KMS-11 (cell line): ENCODE measurements at regions not wholly inside any gene's neighbourhood (a gene's known extent, or its start where the extent isn't known, plus 50 kb on each side); places are given as distances from the start of the nearest gene placed in this dataset.

Experiments
- H2AFZ ChIP-seq: fragments of 200-600 bp; sonication (generic); 2 replicates; pipeline ENCODE4 v1.6.1; 2016; ENCODE audit warnings: antibody characterized with exemption, mixed run types, low read depth
- H3K27ac ChIP-seq: fragments of 200-600 bp; sonication (generic); 2 replicates; pipeline ENCODE4 v1.6.1; 2016; ENCODE audit warnings: mild to moderate bottlenecking, mixed run types
- H3K27me3 ChIP-seq: fragments of 200-600 bp; sonication (generic); 2 replicates; pipeline ENCODE4 v1.6.1; 2017; ENCODE audit warnings: mild to moderate bottlenecking, low read depth, mixed run types, moderate library complexity; ENCODE audit not compliant: insufficient read depth
- H3K36me3 ChIP-seq: fragments of 200-600 bp; sonication (generic); 2 replicates; pipeline ENCODE4 v1.6.1; 2017; ENCODE audit warnings: mild to moderate bottlenecking, mixed run types; ENCODE audit not compliant: insufficient read depth
- H3K4me1 ChIP-seq: fragments of 200-600 bp; sonication (generic); 2 replicates; pipeline ENCODE4 v1.6.1; 2016; ENCODE audit warnings: mild to moderate bottlenecking, low read depth, mixed run types; ENCODE audit not compliant: poor library complexity, severe bottlenecking
- H3K4me2 ChIP-seq: fragments of 200-600 bp; sonication (generic); 2 replicates; pipeline ENCODE4 v1.7.0; 2016; ENCODE audit warnings: mild to moderate bottlenecking, mixed run types
- H3K4me3 ChIP-seq: fragments of 200-600 bp; sonication (generic); IDR thresholded peaks from 2 replicates; pipeline ENCODE4 v1.6.1; 2017; ENCODE audit warnings: low read depth, low read length, mixed read lengths; ENCODE audit not compliant: insufficient read depth
- H3K79me2 ChIP-seq: fragments of 200-600 bp; sonication (generic); 2 replicates; pipeline ENCODE4 v1.6.1; 2016; ENCODE audit warnings: low read depth, mixed run types; ENCODE audit not compliant: insufficient read depth
- H3K9ac ChIP-seq: fragments of 200-600 bp; sonication (generic); 2 replicates; pipeline ENCODE4 v1.6.1; 2016; ENCODE audit warnings: mild to moderate bottlenecking, mixed run types
- H4K20me1 ChIP-seq: fragments of 200-600 bp; sonication (generic); 2 replicates; pipeline ENCODE4 v1.6.1; 2016; ENCODE audit warnings: mild to moderate bottlenecking, mixed run types; ENCODE audit not compliant: insufficient read depth
- TF ChIP-seq, protein P1 (sequence below): fragments of 200-600 bp; sonication (generic); conservative IDR thresholded peaks from 2 replicates; pipeline ENCODE4 v1.6.1; 2017; ENCODE audit warnings: low read depth, mild to moderate bottlenecking, antibody characterized with exemption, low read length, moderate library complexity, mixed read lengths

DNA sequence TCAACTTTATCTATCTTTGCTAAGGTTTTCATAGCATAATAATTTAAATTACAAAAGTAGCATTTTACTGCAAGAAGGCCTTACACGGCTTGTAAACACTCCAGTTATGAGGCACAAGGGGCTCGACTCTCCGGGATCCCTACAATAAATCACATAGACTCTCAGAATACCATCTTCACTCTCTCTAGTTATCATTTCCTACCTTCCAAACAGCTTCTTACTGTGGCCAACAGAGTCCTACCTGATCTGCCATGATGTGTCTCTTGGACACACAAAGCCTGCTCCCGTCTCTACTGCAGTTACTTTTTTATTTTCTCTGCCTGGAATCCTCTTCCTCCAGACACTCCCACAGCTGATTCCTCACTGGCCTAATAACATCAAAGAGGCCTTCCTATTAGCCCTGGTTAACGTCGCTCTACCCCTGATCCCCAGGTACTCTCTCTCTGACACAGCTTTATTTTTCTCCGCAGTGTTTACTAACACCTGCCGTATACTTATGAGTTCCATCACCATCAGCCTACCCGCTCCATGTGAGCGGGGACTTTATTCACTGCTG is 559.6 kb upstream of the DIPK2B start:
- Histone ChIP-seq H3K36me3 (no peaks in the 10 kb centered on the region), H3K9ac (no peak overlapping the region), H3K27ac (no peak overlapping the region), H3K4me2 (peak overlapping the region; percentile 84), H3K4me1 (peaks cover 71% of the 10 kb centered on the region), H3K27me3 (no peaks in the 10 kb centered on the region), H3K79me2 (no peaks in the 10 kb centered on the region), H3K4me3 (no peak overlapping the region), H4K20me1 (no peaks in the 10 kb centered on the region), H2AFZ (no peak overlapping the region)
- TF ChIP-seq, protein P1, sequence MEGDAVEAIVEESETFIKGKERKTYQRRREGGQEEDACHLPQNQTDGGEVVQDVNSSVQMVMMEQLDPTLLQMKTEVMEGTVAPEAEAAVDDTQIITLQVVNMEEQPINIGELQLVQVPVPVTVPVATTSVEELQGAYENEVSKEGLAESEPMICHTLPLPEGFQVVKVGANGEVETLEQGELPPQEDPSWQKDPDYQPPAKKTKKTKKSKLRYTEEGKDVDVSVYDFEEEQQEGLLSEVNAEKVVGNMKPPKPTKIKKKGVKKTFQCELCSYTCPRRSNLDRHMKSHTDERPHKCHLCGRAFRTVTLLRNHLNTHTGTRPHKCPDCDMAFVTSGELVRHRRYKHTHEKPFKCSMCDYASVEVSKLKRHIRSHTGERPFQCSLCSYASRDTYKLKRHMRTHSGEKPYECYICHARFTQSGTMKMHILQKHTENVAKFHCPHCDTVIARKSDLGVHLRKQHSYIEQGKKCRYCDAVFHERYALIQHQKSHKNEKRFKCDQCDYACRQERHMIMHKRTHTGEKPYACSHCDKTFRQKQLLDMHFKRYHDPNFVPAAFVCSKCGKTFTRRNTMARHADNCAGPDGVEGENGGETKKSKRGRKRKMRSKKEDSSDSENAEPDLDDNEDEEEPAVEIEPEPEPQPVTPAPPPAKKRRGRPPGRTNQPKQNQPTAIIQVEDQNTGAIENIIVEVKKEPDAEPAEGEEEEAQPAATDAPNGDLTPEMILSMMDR = no peak

DNA sequence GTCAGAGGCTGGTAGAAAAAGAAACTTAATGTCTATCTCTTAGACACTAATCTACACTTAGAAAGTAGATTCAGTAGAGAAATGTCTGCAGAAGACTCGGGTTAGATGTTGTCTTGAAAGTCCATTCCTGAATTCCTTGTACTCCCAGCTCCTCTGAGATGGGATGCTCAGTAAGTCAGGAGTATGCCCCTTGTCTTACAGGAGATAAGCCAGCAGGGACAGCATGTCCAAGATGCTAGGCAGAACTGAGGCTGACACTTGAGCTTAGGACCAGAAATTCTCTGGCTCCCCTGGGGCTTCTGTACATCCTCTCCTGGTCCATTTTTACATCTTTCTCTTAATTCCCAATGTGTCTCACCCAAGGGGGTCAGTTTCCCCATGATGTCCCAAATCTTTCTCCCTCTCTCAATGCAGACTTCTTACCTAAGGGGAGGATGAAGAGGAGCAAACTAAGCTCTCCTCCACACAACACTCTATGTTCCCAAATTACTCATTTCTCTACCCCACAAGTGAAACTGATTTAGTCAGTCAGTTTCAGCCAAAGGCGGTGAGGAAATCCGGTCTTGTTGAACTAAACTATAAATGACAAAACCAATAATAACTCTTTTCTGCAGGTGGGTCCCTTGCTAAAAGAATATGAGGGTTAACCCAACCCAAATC is 558.2 kb upstream of the DIPK2B start:
- Histone ChIP-seq H4K20me1 (no peaks in the 10 kb centered on the region), H3K9ac (no peak overlapping the region), H3K36me3 (no peaks in the 10 kb centered on the region), H3K27me3 (no peaks in the 10 kb centered on the region), H3K4me1 (peaks cover 70% of the 10 kb centered on the region), H3K4me3 (no peak overlapping the region), H3K79me2 (no peaks in the 10 kb centered on the region), H3K4me2 (peak overlapping the region; percentile 84), H2AFZ (no peak overlapping the region), H3K27ac (peak overlapping the region; percentile 58)
- TF ChIP-seq, protein P1 = no peak

DNA sequence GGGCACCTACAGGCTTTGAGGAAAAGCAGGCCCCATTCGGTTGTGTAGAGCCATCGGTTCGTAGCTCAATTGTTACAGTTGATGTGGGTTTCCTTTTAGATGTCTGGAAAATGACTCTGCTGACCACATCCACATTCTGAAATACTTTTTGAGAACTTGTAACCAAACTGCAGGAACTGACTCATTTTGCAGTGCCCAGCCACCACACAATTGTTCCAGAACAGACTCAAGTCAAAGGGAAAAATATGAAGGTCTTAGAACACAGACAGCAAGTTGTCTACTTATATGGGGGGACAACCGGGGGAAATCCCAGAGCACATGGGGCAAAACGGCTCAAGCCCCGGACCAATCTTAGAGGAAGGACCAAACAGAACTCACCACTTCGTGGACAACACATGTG is 557.6 kb upstream of the DIPK2B start:
- Histone ChIP-seq H3K4me1 (peaks cover 64% of the 10 kb centered on the region), H3K27me3 (no peaks in the 10 kb centered on the region), H3K9ac (no peak overlapping the region), H3K4me3 (no peak overlapping the region), H3K36me3 (no peaks in the 10 kb centered on the region), H2AFZ (no peak overlapping the region), H3K79me2 (no peaks in the 10 kb centered on the region), H3K4me2 (peak overlapping the region; percentile 84), H4K20me1 (no peaks in the 10 kb centered on the region), H3K27ac (peak overlapping the region; percentile 58)
- TF ChIP-seq, protein P1 = no peak

DNA sequence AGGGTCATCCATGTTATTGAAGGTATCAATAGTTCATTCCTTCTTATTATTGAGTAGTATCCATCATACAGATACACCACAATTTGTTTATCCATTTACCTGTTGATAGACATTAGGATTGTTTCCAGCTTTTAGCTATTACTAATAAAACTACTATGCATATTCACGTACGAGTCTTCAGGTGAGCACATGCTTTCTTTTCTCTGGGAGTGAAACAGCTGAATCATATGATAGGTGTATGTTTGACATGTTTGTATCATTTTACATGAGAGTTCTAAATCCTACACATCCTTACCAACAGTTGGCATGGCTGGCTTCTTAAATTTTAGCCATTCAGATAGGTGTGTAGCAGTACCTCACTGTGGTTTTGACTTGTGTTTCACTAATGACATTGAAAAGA is 556.6 kb upstream of the DIPK2B start:
- H4K20me1 ChIP-seq = no peaks in the 10 kb centered on the region
- H2AFZ ChIP-seq = no peak overlapping the region
- H3K36me3 ChIP-seq = no peaks in the 10 kb centered on the region
- no peak overlapping the region for H3K27ac ChIP-seq
- H3K4me3 ChIP-seq = no peak overlapping the region
- peaks cover 54% of the 10 kb centered on the region for H3K4me1 ChIP-seq
- no peak overlapping the region for H3K9ac ChIP-seq
- H3K79me2 ChIP-seq = no peaks in the 10 kb centered on the region
- TF ChIP-seq, protein P1 = no peak
- no peaks in the 10 kb centered on the region for H3K27me3 ChIP-seq
- H3K4me2 ChIP-seq = peak overlapping the region; percentile 84; the same call in 1 of the 2 replicates
